GM12891 (cell line): ENCODE measurements at regions not wholly inside any gene's neighbourhood (a gene's known extent, or its start where the extent isn't known, plus 50 kb on each side); places are given as distances from the start of the nearest gene placed in this dataset.
"Not testable (repeated sequence)": the region's sequence is repeated elsewhere in the genome, so short reads cannot be mapped to it uniquely, and the experiment has no call there.

Experiments
- DNase-seq: peaks from one replicate; pipeline ENCODE4 v3.0.0; 2011; ENCODE audit warnings: low spot score; ENCODE audit not compliant: insufficient read length
- FAIRE-seq: peaks from 2 replicates; lab custom pipeline; 2011; peaks lifted over from hg19 to GRCh38; lab: Jason Lieb, UNC
- PAX5 ChIP-seq: IDR thresholded peaks from 2 replicates; pipeline ENCODE4 v1.6.1; 2011; ENCODE audit warnings: low read length, moderate library complexity, mild to moderate bottlenecking; ENCODE audit not compliant: insufficient read depth, severe bottlenecking
- POLR2A ChIP-seq: IDR thresholded peaks from 2 replicates; pipeline ENCODE4 v1.6.1; 2011; ENCODE audit warnings: low read depth, low read length, control low read depth
- POLR2AphosphoS5 ChIP-seq: IDR thresholded peaks from 2 replicates; pipeline ENCODE4 v1.6.1; 2011; ENCODE audit warnings: low read depth, low read length, control low read depth
- POU2F2 ChIP-seq: IDR thresholded peaks from 2 replicates; pipeline ENCODE4 v1.6.1; 2011; ENCODE audit warnings: low read depth, mild to moderate bottlenecking, control low read depth, low read length, moderate library complexity
- SPI1 ChIP-seq: IDR thresholded peaks from 2 replicates; pipeline ENCODE4 v1.6.1; 2011; ENCODE audit warnings: low read depth, low read length, control low read depth
- TAF1 ChIP-seq: IDR thresholded peaks from 2 replicates; pipeline ENCODE4 v1.6.1; 2011; ENCODE audit warnings: low read depth, low read length, control low read depth

DNA sequence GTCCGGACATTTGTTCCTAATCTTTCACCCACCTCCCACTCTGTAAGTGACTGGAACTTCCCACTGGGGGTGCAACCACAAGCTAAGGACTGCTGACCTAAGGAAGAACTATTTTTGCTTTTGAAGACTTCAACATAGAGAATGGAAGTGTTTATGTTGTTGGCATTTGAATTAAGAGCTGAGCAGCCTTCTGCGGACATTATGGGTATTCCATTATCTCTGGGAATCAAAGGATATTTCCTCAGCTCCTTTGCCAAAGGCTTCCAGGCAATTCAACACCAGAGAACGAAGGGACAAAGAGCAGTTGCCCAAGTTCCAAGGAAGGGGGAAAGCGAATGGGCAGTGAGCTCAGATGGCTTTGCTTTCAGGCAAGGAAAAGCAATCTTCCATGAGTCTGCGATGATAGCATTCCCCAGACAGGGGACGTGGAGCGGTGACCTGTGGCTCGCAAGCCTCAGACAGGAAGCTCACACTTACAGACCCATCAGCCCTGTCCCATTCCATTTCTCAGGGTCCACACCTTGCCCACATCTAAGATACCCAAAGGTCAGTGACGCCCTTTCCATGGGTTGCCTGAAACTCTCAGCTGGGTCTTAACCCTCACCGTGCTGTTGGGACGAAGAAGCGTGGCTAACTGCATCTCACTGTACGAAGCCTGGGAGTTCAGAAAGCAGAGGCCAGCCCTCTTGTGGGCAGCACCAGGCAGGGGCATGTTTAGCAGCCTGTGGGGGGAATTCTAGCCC is 116.8 kb downstream of the COPS8 start:
- FAIRE-seq, result no peak
- no peak for DNase-seq
- TF ChIP-seq SPI1 (no peak), POU2F2 (no peak)

DNA sequence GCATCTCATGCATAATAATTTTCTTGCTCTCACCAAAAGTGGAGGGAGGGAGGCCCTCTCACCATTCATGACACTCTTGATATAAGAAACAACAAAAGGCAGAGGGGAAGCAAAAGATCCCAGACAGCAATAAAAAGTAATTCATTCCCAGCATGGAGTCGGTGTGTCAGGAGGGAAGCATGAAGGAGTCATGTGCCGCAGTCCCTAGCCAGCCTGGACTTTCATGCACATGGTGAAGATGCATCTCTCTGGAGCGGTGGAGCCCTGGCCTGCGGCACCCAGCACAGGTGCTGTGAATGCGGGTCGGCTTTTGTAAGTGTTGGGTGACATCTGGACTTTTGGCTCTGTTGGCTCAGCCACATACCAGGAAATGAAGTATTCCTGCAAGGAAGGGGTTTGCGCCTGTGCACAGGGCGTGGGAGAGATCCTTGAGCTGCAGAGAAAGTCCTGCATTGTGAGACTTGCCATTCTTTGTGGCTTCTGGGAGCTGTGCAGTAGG is 119.4 kb downstream of the COPS8 start:
- FAIRE-seq, result no peak
- no peak for TF ChIP-seq PAX5
- DNase-seq, result no peak

DNA sequence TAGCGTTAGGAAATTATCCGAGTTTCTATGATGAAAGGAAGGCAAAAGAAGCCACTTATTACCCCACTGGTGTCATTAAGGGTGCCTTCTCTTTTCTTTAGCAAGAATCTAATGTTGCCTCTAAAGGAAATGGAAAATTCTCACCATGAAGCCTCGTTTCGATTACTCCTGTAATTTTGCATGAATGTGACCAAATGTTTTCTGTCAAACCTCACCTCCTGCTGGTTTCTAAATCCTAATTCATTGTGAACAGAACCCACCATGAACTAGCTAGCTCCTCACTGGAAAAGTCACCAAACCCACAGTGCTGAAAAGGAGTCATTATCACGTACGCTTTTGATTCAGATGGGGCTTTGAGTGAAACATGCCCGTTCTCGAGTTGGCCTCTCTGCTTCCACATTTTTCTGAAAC is 119.9 kb downstream of the COPS8 start:
- no peak for DNase-seq
- no peak for FAIRE-seq
- TF ChIP-seq POLR2AphosphoS5 (no peak), POLR2A (no peak), SPI1 (no peak), POU2F2 (no peak), TAF1 (no peak), PAX5 (no peak)

DNA sequence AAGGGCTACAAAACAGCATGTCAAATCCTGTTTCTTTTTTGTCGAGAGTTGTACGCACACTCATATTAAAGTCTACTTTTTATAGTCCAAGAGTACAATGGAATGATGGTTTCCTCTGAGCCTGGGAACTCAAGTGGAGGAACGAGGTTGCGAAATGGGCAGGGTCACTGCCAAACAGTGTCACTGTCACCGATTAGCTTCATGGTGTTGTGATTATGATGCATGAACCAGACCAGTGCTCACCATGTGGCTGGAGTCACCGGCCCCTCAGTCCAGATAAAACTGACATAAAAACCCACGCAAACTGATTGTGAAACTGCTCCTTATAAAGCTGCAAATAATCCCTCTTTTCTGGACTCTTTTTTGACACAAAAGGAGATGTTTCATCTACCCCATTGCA is 122.0 kb downstream of the COPS8 start:
- TF ChIP-seq PAX5 (no peak), SPI1 (no peak), POLR2A (no peak), POU2F2 (no peak), TAF1 (no peak), POLR2AphosphoS5 (no peak)
- no peak for FAIRE-seq
- DNase-seq, result no peak

DNA sequence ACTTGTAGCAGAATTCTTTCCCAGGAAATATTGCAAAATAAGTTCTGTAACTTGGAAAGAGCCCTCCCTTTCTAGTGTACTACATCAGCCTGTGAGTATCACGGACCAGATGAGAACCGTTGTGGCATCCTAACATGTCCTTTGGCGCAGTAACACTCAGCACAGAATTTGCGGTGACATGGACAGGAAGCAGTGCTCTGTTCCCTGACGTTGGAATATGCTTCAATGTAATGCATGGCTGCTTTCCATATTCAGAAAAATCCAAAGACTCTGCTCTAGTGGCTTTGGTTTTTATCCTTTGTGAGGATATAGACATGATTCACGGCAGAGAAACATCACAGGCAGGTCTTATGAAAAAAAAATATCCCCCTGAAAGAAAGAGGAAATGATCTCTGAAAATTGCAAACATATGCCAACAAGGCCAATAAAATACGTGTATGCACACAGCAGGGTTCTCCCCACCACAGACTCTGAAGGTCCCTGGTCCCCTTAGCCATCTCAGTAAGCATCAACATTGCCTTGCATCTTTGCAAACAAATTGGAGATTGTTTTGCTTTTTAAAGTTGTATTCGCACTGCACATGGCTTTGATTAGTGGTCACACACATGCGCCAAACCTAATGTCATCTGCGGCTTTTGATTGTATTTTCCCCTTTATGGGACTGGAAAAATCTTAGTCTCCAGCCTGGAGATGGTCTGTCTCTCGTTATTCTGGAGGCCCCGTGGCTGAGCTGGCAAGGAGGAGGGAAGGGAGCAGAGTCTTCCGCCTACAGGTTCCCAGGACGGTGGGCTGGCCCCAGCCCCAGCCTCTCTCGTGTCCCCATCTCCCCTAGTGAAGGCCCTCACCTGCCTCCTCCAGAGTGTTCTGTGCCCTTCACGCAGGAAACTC is 122.9 kb downstream of the COPS8 start:
- no peak for FAIRE-seq
- TF ChIP-seq POU2F2 (no peak), PAX5 (no peak), TAF1 (no peak), POLR2AphosphoS5 (no peak), POLR2A (no peak), SPI1 (no peak)
- DNase-seq, result no peak

DNA sequence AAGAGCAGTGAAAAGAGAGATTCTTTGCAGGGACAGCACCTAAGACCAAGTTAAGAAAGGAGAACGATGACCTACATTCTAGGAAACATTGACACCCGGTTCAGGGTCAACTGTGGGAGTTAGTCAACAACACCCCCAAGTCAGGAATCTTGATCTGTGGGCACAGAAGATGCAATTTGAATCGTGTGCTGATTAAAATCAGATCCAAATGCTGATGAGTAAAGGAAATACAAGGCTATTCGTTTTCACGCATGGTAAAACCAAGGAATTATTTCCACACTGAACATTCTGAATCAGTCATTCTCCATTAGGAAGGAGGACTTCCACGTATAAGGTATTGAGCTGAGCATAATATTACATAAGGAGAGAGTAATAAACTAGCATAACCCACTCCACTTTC is 124.2 kb downstream of the COPS8 start:
- DNase-seq, result no peak
- no peak for FAIRE-seq
- no peak for TF ChIP-seq PAX5
- TF ChIP-seq POLR2AphosphoS5, result no peak
- TF ChIP-seq SPI1, result no peak
- no peak for TF ChIP-seq POU2F2
- TF ChIP-seq POLR2A, result no peak
- no peak for TF ChIP-seq TAF1

DNA sequence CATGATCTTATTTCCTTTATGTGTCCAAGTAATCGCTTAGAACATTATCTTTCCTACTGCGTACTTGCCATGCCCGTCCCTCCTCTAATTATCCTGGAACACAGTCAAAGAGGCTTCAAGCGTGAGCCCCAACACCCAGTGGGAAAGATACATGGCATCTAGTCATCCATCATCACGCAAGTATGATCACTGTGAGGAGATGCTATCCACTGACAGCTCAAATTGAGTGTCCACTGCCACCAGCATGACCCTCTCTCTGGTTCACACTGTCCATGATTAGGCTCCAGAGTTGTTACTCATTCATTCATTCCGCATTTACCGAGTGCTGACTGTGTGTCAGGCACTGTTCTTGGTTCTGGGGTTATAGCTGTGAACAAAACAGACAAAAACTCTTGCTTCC is 124.6 kb downstream of the COPS8 start:
- DNase-seq (no peak), FAIRE-seq (no peak)
- no peak for TF ChIP-seq SPI1

DNA sequence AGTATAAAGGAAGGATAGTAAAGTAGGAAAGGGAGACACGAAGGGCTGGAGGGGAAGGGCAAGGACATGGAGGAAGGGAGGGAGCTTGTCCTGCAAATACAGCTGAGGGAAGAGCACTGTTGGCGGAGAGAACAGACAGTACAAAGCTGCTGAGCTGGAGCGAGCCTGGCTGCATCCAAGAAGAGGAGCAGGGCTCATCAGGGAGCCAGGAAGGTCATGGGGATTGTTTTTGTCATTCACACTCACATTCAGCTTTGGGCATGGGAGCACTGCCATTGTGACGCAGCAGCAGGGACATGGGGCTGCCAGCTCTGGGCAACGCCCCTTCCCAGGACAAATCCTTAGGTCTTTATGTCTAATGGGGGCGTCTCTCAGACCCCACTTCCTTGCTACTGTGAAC is 125.1 kb downstream of the COPS8 start:
- FAIRE-seq, result no peak

DNA sequence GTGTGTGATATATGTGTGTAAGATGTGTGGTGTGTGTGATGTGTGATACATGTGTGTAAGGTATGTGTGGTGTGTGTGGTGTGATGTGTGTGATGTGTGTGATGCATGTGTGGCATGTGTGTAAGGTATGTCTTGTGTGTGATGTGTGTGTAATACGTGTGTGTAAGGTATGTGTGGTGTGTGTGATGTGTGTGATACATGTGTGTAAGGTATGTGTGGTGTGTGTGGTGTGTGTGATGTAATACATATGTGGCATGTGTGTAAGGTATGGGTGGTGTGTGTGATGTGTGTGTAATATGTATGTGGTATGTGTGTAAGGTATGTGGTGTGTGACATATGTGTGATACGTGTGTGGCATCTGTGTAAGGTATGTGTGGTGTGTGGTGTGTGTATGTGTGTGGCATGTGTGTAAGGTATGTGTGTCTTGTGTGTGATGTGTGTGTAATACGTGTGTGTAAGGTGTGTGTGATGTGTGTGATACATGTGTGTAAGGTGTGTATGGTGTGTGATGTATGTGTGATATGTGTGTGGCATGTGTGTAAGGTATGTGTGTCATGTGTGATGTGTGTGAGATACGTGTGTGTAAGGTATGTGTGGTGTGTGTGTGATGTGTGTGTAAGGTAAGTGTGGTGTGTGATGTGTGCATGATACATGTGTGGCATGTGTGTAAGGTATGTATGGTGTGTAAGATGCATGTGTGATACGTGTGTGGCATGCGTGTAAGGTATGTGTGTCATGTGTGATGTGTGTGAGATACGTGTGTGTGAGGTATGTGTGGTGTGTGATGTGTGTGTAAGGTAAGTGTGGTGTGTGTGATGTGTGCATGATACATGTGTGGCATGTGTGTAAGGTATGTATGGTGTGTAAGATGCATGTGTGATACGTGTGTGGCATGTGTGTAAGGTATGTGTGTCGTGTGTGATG is 126.9 kb downstream of the COPS8 start:
- DNase-seq, result not testable (repeated sequence)
- FAIRE-seq, result peak; percentile 95

More for the DNA sequence above, 125.1 kb downstream of the COPS8 start:
- no peak for TF ChIP-seq SPI1
- TF ChIP-seq POLR2AphosphoS5, result no peak
- TF ChIP-seq TAF1, result no peak
- TF ChIP-seq POLR2A, result no peak
- no peak for TF ChIP-seq PAX5
- no peak for TF ChIP-seq POU2F2
- DNase-seq, result no peak
